ENCODE measurements at regions not wholly inside any gene's neighbourhood (a gene's known extent, or its start where the extent isn't known, plus 50 kb on each side); places are given as distances from the start of the nearest gene placed in this dataset.

DNA sequence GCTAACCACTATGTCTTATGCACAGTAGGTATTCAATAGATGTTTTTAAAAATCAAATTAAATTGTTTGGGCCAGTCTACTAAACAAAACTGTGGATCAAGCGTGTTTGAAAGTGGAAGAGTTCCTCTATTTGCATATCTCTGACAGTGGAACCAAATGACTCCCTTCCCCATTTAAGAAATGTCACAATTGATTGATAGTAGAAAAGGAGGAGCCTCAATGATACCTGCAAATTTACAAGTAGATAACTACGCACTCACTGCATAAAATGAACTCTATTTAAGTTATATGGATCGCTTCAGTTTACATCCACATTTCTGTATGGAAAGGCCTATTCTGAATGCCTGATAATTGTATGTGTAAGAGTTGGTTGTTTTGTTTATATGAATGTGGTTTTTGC is 163.3 kb upstream of the MTPN start:
- no peaks in the 10 kb centered on the region for H3K36me3 ChIP-seq (ENCODE audit: control insufficient read depth, insufficient read depth, low read length)
- DNase-seq (ENCODE audit: low read depth), result no peak
- POLR2A ChIA-PET, result interaction anchor here (0.6 kb wide), 1 partner anchor 678 kb away, joined by 3 read pairs; no protein-coding TSS in a partner anchor
- CTCF ChIA-PET, result no interaction called here
- no peaks in the 10 kb centered on the region for H3K27me3 ChIP-seq (ENCODE audit: control insufficient read depth, insufficient read depth, low read length)
- TF ChIP-seq, protein P1, sequence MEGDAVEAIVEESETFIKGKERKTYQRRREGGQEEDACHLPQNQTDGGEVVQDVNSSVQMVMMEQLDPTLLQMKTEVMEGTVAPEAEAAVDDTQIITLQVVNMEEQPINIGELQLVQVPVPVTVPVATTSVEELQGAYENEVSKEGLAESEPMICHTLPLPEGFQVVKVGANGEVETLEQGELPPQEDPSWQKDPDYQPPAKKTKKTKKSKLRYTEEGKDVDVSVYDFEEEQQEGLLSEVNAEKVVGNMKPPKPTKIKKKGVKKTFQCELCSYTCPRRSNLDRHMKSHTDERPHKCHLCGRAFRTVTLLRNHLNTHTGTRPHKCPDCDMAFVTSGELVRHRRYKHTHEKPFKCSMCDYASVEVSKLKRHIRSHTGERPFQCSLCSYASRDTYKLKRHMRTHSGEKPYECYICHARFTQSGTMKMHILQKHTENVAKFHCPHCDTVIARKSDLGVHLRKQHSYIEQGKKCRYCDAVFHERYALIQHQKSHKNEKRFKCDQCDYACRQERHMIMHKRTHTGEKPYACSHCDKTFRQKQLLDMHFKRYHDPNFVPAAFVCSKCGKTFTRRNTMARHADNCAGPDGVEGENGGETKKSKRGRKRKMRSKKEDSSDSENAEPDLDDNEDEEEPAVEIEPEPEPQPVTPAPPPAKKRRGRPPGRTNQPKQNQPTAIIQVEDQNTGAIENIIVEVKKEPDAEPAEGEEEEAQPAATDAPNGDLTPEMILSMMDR (IDR thresholded peaks at IDR 0.05; ENCODE audit: insufficient read depth, low read depth, low read length), result no peak
- no peak overlapping the region for H3K4me3 ChIP-seq (ENCODE audit: low read depth, low read length)

DNA sequence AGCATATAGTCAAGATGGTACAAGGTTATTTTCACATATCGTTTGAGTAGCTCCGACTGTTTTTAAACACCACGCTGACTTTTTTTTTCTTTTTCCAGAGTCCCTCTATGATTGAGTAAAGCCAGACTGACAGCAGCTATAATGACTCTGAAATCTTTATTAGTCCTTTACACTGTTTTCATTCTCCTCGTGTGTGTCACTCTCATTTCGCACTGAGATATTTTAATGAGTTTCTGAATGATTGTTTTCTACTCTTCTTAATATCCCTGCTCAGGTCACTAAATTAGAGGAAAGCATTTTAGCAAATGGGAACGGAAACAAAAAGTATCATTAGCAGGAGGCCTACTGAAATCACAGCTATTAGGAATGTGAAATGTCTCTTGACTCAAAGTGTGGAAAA is 162.3 kb upstream of the MTPN start:
- H3K4me3 ChIP-seq (ENCODE audit: low read depth, low read length), result no peak overlapping the region
- H3K27me3 ChIP-seq (ENCODE audit: control insufficient read depth, insufficient read depth, low read length), result no peaks in the 10 kb centered on the region
- POLR2A ChIA-PET, result no interaction called here
- CTCF ChIA-PET, result no interaction called here
- no peak for DNase-seq (ENCODE audit: low read depth)
- TF ChIP-seq, protein P1 (IDR thresholded peaks at IDR 0.05; ENCODE audit: insufficient read depth, low read depth, low read length), result no peak
- no peaks in the 10 kb centered on the region for H3K36me3 ChIP-seq (ENCODE audit: control insufficient read depth, insufficient read depth, low read length)

DNA sequence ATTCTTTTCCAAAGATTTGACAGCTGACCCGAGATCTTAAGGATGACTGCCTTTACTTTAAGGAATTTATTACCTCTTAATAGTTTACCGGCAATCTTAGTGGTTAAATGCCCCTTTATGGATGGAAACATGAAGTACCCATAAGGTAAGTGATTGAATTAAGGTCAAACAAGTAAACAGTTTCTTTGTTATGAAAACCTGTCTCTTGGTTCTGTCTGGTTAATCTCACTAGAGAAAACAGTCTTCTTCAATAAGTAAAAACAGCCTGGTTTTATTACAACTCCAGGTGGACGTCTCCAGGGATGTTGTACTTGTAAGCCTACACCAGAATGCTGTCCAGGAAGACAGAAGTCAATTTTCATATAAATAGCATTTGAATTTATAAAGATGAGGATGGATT is 161.8 kb upstream of the MTPN start:
- H3K4me3 ChIP-seq (ENCODE audit: low read depth, low read length), result no peak overlapping the region
- no peak for DNase-seq (ENCODE audit: low read depth)
- H3K27me3 ChIP-seq (ENCODE audit: control insufficient read depth, insufficient read depth, low read length), result no peaks in the 10 kb centered on the region
- TF ChIP-seq, protein P1 (IDR thresholded peaks at IDR 0.05; ENCODE audit: insufficient read depth, low read depth, low read length), result no peak
- H3K36me3 ChIP-seq (ENCODE audit: control insufficient read depth, insufficient read depth, low read length), result no peaks in the 10 kb centered on the region
- CTCF ChIA-PET, result no interaction called here
- POLR2A ChIA-PET, result no interaction called here

DNA sequence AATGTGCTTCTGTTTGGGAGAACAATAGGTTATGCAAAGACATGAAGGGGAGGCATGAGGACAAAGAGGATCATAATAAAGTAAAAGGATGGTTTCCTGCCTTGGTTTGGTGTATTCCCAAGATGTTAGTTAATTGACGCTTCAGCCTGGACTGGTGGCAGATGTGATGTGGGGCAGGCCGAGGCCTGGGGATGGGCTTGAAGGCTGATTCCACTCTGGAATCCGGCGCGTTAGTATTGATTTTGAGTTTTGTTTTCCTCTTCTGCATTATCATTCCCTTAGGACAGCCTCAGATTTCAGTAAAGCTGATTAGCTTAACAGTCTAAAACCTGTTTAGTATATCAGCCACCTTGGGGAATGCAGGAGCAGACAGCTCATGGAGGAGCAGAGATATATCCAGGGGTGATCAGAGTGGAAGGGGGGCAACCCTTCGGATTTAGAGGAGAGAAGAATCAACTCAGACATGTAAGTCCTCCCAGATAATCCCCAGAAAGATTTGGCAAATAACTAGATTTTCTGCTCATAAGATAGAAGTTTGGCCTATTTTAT is 159.8 kb upstream of the MTPN start:
- H3K36me3 ChIP-seq (ENCODE audit: control insufficient read depth, insufficient read depth, low read length), result no peaks in the 10 kb centered on the region
- TF ChIP-seq, protein P1 (IDR thresholded peaks at IDR 0.05; ENCODE audit: insufficient read depth, low read depth, low read length), result no peak
- DNase-seq (ENCODE audit: low read depth), result no peak
- POLR2A ChIA-PET, result no interaction called here
- H3K27me3 ChIP-seq (ENCODE audit: control insufficient read depth, insufficient read depth, low read length), result no peaks in the 10 kb centered on the region
- CTCF ChIA-PET, result interaction anchor here (0.8 kb wide), 1 partner anchor 16 kb away, joined by 3 read pairs; no protein-coding TSS in a partner anchor
- no peak overlapping the region for H3K4me3 ChIP-seq (ENCODE audit: low read depth, low read length)

DNA sequence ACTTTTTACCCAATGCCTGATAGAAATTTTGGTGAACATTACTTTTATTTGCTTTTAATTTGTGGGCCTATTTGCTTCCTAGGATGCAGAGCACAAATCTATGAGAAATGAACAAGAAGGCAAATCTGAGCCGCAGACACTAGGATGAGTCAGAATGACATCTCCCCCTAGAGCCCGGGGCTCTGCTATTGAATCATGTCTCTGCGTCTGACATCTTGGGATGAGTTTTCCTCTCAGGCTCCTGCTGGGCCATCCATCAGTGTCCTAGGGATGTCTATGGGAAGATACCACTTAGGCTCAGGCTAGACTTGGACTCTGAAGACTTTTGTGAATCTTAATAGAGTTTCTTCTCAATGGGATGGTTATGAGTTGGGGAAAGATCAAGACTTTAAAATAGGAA is 157.3 kb upstream of the MTPN start:
- Histone ChIP-seq H3K36me3 (ENCODE audit: control insufficient read depth, insufficient read depth, low read length) (no peaks in the 10 kb centered on the region), H3K4me3 (ENCODE audit: low read depth, low read length) (no peak overlapping the region), H3K27me3 (ENCODE audit: control insufficient read depth, insufficient read depth, low read length) (no peaks in the 10 kb centered on the region)
- POLR2A ChIA-PET, result interaction anchor here (0.6 kb wide), 1 partner anchor 1951 kb away, joined by 3 read pairs; no protein-coding TSS in a partner anchor
- DNase-seq (ENCODE audit: low read depth), result no peak
- TF ChIP-seq, protein P1 (IDR thresholded peaks at IDR 0.05; ENCODE audit: insufficient read depth, low read depth, low read length), result no peak
- CTCF ChIA-PET, result no interaction called here

Data from BJ (cell line).